ENCODE measurements at regions not wholly inside any gene's neighbourhood (a gene's known extent, or its start where the extent isn't known, plus 50 kb on each side); places are given as distances from the start of the nearest gene placed in this dataset.
A peak's percentile ranks its signal among the peaks of the same experiment; 100 is the strongest.

- TF ChIP-seq EZH2phosphoT487 (IDR thresholded peaks at IDR 0.05; ENCODE audit: insufficient read depth, low read depth), result no peak
- TF ChIP-seq EZH2 (IDR thresholded peaks at IDR 0.05; ENCODE audit: insufficient read depth, poor library complexity, severe bottlenecking), result no peak
- H2AFZ ChIP-seq, result no peak overlapping the region
- H3K27ac ChIP-seq, result no peak overlapping the region
- no peaks in the 10 kb centered on the region for H3K4me1 ChIP-seq (ENCODE audit: insufficient read depth)
- H4K20me1 ChIP-seq (ENCODE audit: insufficient read depth), result no peaks in the 10 kb centered on the region
- H3K4me3 ChIP-seq, result no peak overlapping the region
- H3K9ac ChIP-seq, result no peak overlapping the region
- in situ Hi-C loops (cut with MboI), result no loop called here
- WGBS, 2 experiments (ENCODE audit: low coverage in 1 of 2, low lambda C conversion rate in 2 of 2, missing lambda C conversion rate in 2 of 2), result 71 to 72% methylated on average over 2 of the region's 2 CpGs
- no peaks in the 10 kb centered on the region for H3K79me2 ChIP-seq (ENCODE audit: insufficient read depth)
- H3F3A ChIP-seq (ENCODE audit: insufficient read depth), result no peaks in the 10 kb centered on the region
- no peaks in the 10 kb centered on the region for H3K36me3 ChIP-seq (ENCODE audit: low read depth)
- H3K4me2 ChIP-seq (ENCODE audit: unreplicated experiment), result no peak overlapping the region
- H3K27me3 ChIP-seq (replicated peaks; ENCODE audit: insufficient read depth), result no peaks in the 10 kb centered on the region
- DNase-seq, result no peak
- no peaks in the 10 kb centered on the region for H3K9me3 ChIP-seq (ENCODE audit: low read depth)
- H3K9me2 ChIP-seq (ENCODE audit: insufficient read depth), result no peaks in the 10 kb centered on the region
Measured at GRCh38 chr6:140020207-140020791, 645.9 kb upstream of the CITED2 start.

- H3K36me3 ChIP-seq (ENCODE audit: low read depth), result no peaks in the 10 kb centered on the region
- in situ Hi-C loops (cut with MboI), result no loop called here
- no peak overlapping the region for H3K4me3 ChIP-seq
- no peak for DNase-seq
- no peaks in the 10 kb centered on the region for H3K27me3 ChIP-seq (replicated peaks; ENCODE audit: insufficient read depth)
- no peak overlapping the region for H3K4me2 ChIP-seq (ENCODE audit: unreplicated experiment)
- no peaks in the 10 kb centered on the region for H3K9me2 ChIP-seq (ENCODE audit: insufficient read depth)
- H4K20me1 ChIP-seq (ENCODE audit: insufficient read depth), result no peaks in the 10 kb centered on the region
- no peak overlapping the region for H2AFZ ChIP-seq
- 48 to 63% methylated on average over 1 of the region's 1 CpG for WGBS, 2 experiments (ENCODE audit: low coverage in 1 of 2, low lambda C conversion rate in 2 of 2, missing lambda C conversion rate in 2 of 2)
- H3K4me1 ChIP-seq (ENCODE audit: insufficient read depth), result no peaks in the 10 kb centered on the region
- H3K79me2 ChIP-seq (ENCODE audit: insufficient read depth), result no peaks in the 10 kb centered on the region
- no peak overlapping the region for H3K27ac ChIP-seq
- H3K9me3 ChIP-seq (ENCODE audit: low read depth), result no peaks in the 10 kb centered on the region
- no peaks in the 10 kb centered on the region for H3F3A ChIP-seq (ENCODE audit: insufficient read depth)
- H3K9ac ChIP-seq, result no peak overlapping the region
- TF ChIP-seq EZH2phosphoT487 (IDR thresholded peaks at IDR 0.05; ENCODE audit: insufficient read depth, low read depth) (no peak), EZH2 (IDR thresholded peaks at IDR 0.05; ENCODE audit: insufficient read depth, poor library complexity, severe bottlenecking) (no peak)
Measured at GRCh38 chr6:140018588-140018987, 644.1 kb upstream of the CITED2 start.

- no peaks in the 10 kb centered on the region for H4K20me1 ChIP-seq (ENCODE audit: insufficient read depth)
- H3K4me2 ChIP-seq (ENCODE audit: unreplicated experiment), result no peak overlapping the region
- H3K27me3 ChIP-seq (replicated peaks; ENCODE audit: insufficient read depth), result no peaks in the 10 kb centered on the region
- no peak overlapping the region for H3K9ac ChIP-seq
- no peaks in the 10 kb centered on the region for H3K79me2 ChIP-seq (ENCODE audit: insufficient read depth)
- no peaks in the 10 kb centered on the region for H3F3A ChIP-seq (ENCODE audit: insufficient read depth)
- H3K4me1 ChIP-seq (ENCODE audit: insufficient read depth), result no peaks in the 10 kb centered on the region
- no peak overlapping the region for H2AFZ ChIP-seq
- in situ Hi-C loops (cut with MboI), result no loop called here
- TF ChIP-seq EZH2phosphoT487 (IDR thresholded peaks at IDR 0.05; ENCODE audit: insufficient read depth, low read depth), result no peak
- TF ChIP-seq EZH2 (IDR thresholded peaks at IDR 0.05; ENCODE audit: insufficient read depth, poor library complexity, severe bottlenecking), result no peak
- no peak for DNase-seq
- no peaks in the 10 kb centered on the region for H3K9me2 ChIP-seq (ENCODE audit: insufficient read depth)
- no peaks in the 10 kb centered on the region for H3K9me3 ChIP-seq (ENCODE audit: low read depth)
- no peaks in the 10 kb centered on the region for H3K36me3 ChIP-seq (ENCODE audit: low read depth)
- 92 to 100% methylated on average over 1 of the region's 1 CpG for WGBS, 2 experiments (ENCODE audit: low coverage in 1 of 2, low lambda C conversion rate in 2 of 2, missing lambda C conversion rate in 2 of 2)
- H3K4me3 ChIP-seq, result no peak overlapping the region
- no peak overlapping the region for H3K27ac ChIP-seq
Measured at GRCh38 chr6:140017470-140017869, 643.0 kb upstream of the CITED2 start.

- Histone ChIP-seq H3K4me2 (ENCODE audit: unreplicated experiment) (no peak overlapping the region), H3K36me3 (ENCODE audit: low read depth) (no peaks in the 10 kb centered on the region), H3K9me2 (ENCODE audit: insufficient read depth) (no peaks in the 10 kb centered on the region), H3K9me3 (ENCODE audit: low read depth) (no peaks in the 10 kb centered on the region), H3K4me1 (ENCODE audit: insufficient read depth) (no peaks in the 10 kb centered on the region), H3K27me3 (replicated peaks; ENCODE audit: insufficient read depth) (no peaks in the 10 kb centered on the region), H3F3A (ENCODE audit: insufficient read depth) (no peaks in the 10 kb centered on the region), H3K9ac (no peak overlapping the region), H3K79me2 (ENCODE audit: insufficient read depth) (no peaks in the 10 kb centered on the region), H3K27ac (no peak overlapping the region), H3K4me3 (no peak overlapping the region), H4K20me1 (ENCODE audit: insufficient read depth) (no peaks in the 10 kb centered on the region), H2AFZ (no peak overlapping the region)
- in situ Hi-C loops (cut with MboI), result no loop called here
- no peak for TF ChIP-seq EZH2 (IDR thresholded peaks at IDR 0.05; ENCODE audit: insufficient read depth, poor library complexity, severe bottlenecking)
- TF ChIP-seq EZH2phosphoT487 (IDR thresholded peaks at IDR 0.05; ENCODE audit: insufficient read depth, low read depth), result no peak
- DNase-seq, result no peak
- WGBS, 2 experiments (ENCODE audit: low coverage in 1 of 2, low lambda C conversion rate in 2 of 2, missing lambda C conversion rate in 2 of 2), result 86 to 88% methylated on average over 1 of the region's 1 CpG
Measured at GRCh38 chr6:140012150-140012549, 637.7 kb upstream of the CITED2 start.

GRCh38 chr6:140011537-140011936 lies 637.1 kb upstream of the CITED2 start:
- H3K9ac ChIP-seq, result no peak overlapping the region
- H3K9me2 ChIP-seq (ENCODE audit: insufficient read depth), result no peaks in the 10 kb centered on the region
- no peaks in the 10 kb centered on the region for H3K9me3 ChIP-seq (ENCODE audit: low read depth)
- no peaks in the 10 kb centered on the region for H3K79me2 ChIP-seq (ENCODE audit: insufficient read depth)
- H3K4me2 ChIP-seq (ENCODE audit: unreplicated experiment), result no peak overlapping the region
- 96 to 98% methylated on average over 4 of the region's 4 CpGs for WGBS, 2 experiments (ENCODE audit: low coverage in 1 of 2, low lambda C conversion rate in 2 of 2, missing lambda C conversion rate in 2 of 2)
- no peaks in the 10 kb centered on the region for H4K20me1 ChIP-seq (ENCODE audit: insufficient read depth)
- DNase-seq, result no peak
- 0 out of 2 replicates have a peak overlapping the region, but pooled peaks have one; percentile 7 for H2AFZ ChIP-seq
- H3K4me1 ChIP-seq (ENCODE audit: insufficient read depth), result no peaks in the 10 kb centered on the region
- H3K4me3 ChIP-seq, result no peak overlapping the region
- no peaks in the 10 kb centered on the region for H3F3A ChIP-seq (ENCODE audit: insufficient read depth)
- in situ Hi-C loops (cut with MboI), result no loop called here
- H3K27ac ChIP-seq, result no peak overlapping the region
- no peaks in the 10 kb centered on the region for H3K36me3 ChIP-seq (ENCODE audit: low read depth)
- no peaks in the 10 kb centered on the region for H3K27me3 ChIP-seq (replicated peaks; ENCODE audit: insufficient read depth)
- no peak for TF ChIP-seq EZH2 (IDR thresholded peaks at IDR 0.05; ENCODE audit: insufficient read depth, poor library complexity, severe bottlenecking)
- TF ChIP-seq EZH2phosphoT487 (IDR thresholded peaks at IDR 0.05; ENCODE audit: insufficient read depth, low read depth), result no peak

All from GM23248 (cell line).